SU-DHL-6 (cell line): ENCODE measurements at regions not wholly inside any gene's neighbourhood (a gene's known extent, or its start where the extent isn't known, plus 50 kb on each side); places are given as distances from the start of the nearest gene placed in this dataset.

ENCODE experiments used
- EZH2phosphoT487 ChIP-seq: fragments of 200-600 bp; sonication (generic), shearing (Covaris generic); conservative IDR thresholded peaks from 2 replicates; pipeline ENCODE4 v1.6.1; 2018; ENCODE audit warnings: mild to moderate bottlenecking, antibody characterized with exemption, low read length, moderate library complexity, mixed read lengths
- TF ChIP-seq, protein P1 (sequence below): fragments of 200-600 bp; sonication (generic); IDR thresholded peaks from one replicate; pipeline ENCODE4 v1.5.1; 2017; ENCODE audit warnings: antibody characterized with exemption, mild to moderate bottlenecking, low read length, moderate library complexity; ENCODE audit not compliant: insufficient read depth, poor library complexity, severe bottlenecking

DNA sequence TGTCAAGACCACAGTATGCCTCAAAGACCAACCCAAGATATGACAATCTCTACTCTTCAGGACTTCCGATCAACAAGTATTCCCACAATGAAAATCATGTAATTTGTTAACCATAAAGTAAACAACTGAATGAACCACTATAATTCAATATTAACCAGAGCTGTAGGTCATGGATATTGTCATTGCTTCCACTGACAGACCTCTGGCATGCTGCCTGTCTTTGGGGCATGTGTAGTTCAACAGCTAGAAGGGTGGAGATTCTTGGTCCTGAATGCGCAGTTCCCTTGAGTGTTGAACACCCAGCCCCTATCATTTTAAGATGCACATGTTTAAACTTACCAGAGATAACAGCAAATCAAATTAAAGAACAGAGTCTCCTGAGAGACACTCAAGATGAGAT, 283.0 kb downstream of the CEMIP2 start:
- TF ChIP-seq, protein P1, sequence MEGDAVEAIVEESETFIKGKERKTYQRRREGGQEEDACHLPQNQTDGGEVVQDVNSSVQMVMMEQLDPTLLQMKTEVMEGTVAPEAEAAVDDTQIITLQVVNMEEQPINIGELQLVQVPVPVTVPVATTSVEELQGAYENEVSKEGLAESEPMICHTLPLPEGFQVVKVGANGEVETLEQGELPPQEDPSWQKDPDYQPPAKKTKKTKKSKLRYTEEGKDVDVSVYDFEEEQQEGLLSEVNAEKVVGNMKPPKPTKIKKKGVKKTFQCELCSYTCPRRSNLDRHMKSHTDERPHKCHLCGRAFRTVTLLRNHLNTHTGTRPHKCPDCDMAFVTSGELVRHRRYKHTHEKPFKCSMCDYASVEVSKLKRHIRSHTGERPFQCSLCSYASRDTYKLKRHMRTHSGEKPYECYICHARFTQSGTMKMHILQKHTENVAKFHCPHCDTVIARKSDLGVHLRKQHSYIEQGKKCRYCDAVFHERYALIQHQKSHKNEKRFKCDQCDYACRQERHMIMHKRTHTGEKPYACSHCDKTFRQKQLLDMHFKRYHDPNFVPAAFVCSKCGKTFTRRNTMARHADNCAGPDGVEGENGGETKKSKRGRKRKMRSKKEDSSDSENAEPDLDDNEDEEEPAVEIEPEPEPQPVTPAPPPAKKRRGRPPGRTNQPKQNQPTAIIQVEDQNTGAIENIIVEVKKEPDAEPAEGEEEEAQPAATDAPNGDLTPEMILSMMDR = no peak
- no peak for TF ChIP-seq EZH2phosphoT487
